Sigmoid colon (tissue), 4 donors: ENCODE measurements at regions not wholly inside any gene's neighbourhood (a gene's known extent, or its start where the extent isn't known, plus 50 kb on each side); places are given as distances from the start of the nearest gene placed in this dataset.

Experiments
- EP300 ChIP-seq, 4 donors: sonication (generic); formaldehyde crosslinking; IDR thresholded peaks; one replicate each; pipeline ENCODE4 v1.6.1; 2017; ENCODE audit warnings: antibody characterized with exemption in 4 of 4
- POLR2A ChIP-seq, 2 donors: fragments of 450-650 bp; IDR thresholded peaks; one replicate each; pipeline ENCODE4 v1.6.1; 2016; ENCODE audit warnings: antibody characterized with exemption in 2 of 2, mild to moderate bottlenecking in 2 of 2, moderate library complexity in 2 of 2
- POLR2AphosphoS5 ChIP-seq, 4 donors: sonication (generic); formaldehyde crosslinking; IDR thresholded peaks; one replicate each; pipeline ENCODE4 v1.6.1; 2017; ENCODE audit warnings: antibody characterized with exemption in 4 of 4
- TF ChIP-seq, protein P1 (sequence below), 4 experiments: fragments of 450-650 bp in 3 of 4; fragments of 200-600 bp in 1 of 4; IDR thresholded peaks; one replicate each; pipeline ENCODE4 v1.5.1; 2016 to 2019; ENCODE audit warnings: antibody characterized with exemption in 4 of 4, mild to moderate bottlenecking in 3 of 4, moderate library complexity in 2 of 4

GRCh38 chr10:78296785-78297184 lies 263.1 kb downstream of the RPS24 start:
- TF ChIP-seq, protein P1, sequence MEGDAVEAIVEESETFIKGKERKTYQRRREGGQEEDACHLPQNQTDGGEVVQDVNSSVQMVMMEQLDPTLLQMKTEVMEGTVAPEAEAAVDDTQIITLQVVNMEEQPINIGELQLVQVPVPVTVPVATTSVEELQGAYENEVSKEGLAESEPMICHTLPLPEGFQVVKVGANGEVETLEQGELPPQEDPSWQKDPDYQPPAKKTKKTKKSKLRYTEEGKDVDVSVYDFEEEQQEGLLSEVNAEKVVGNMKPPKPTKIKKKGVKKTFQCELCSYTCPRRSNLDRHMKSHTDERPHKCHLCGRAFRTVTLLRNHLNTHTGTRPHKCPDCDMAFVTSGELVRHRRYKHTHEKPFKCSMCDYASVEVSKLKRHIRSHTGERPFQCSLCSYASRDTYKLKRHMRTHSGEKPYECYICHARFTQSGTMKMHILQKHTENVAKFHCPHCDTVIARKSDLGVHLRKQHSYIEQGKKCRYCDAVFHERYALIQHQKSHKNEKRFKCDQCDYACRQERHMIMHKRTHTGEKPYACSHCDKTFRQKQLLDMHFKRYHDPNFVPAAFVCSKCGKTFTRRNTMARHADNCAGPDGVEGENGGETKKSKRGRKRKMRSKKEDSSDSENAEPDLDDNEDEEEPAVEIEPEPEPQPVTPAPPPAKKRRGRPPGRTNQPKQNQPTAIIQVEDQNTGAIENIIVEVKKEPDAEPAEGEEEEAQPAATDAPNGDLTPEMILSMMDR (IDR thresholded peaks at IDR 0.05), result no peak
- TF ChIP-seq POLR2A (IDR thresholded peaks at IDR 0.05) (no peak), POLR2AphosphoS5 (IDR thresholded peaks at IDR 0.05) (no peak), EP300 (IDR thresholded peaks at IDR 0.05) (no peak)
